GM12874 (cell line): ENCODE measurements at regions not wholly inside any gene's neighbourhood (a gene's known extent, or its start where the extent isn't known, plus 50 kb on each side); places are given as distances from the start of the nearest gene placed in this dataset.
A peak's percentile ranks its signal among the peaks of the same experiment; 100 is the strongest.

Experiments used
- TF ChIP-seq, protein P1 (sequence below): IDR thresholded peaks from 2 replicates; pipeline ENCODE4 v1.5.1; 2011; ENCODE audit warnings: low read depth, mild to moderate bottlenecking, control low read depth, low read length, moderate library complexity; ENCODE audit not compliant: insufficient read depth

- TF ChIP-seq, protein P1, sequence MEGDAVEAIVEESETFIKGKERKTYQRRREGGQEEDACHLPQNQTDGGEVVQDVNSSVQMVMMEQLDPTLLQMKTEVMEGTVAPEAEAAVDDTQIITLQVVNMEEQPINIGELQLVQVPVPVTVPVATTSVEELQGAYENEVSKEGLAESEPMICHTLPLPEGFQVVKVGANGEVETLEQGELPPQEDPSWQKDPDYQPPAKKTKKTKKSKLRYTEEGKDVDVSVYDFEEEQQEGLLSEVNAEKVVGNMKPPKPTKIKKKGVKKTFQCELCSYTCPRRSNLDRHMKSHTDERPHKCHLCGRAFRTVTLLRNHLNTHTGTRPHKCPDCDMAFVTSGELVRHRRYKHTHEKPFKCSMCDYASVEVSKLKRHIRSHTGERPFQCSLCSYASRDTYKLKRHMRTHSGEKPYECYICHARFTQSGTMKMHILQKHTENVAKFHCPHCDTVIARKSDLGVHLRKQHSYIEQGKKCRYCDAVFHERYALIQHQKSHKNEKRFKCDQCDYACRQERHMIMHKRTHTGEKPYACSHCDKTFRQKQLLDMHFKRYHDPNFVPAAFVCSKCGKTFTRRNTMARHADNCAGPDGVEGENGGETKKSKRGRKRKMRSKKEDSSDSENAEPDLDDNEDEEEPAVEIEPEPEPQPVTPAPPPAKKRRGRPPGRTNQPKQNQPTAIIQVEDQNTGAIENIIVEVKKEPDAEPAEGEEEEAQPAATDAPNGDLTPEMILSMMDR = no peak
Measured at GRCh38 chr6:63098789-63099188, 112.5 kb upstream of the FKBP1C start.

DNA sequence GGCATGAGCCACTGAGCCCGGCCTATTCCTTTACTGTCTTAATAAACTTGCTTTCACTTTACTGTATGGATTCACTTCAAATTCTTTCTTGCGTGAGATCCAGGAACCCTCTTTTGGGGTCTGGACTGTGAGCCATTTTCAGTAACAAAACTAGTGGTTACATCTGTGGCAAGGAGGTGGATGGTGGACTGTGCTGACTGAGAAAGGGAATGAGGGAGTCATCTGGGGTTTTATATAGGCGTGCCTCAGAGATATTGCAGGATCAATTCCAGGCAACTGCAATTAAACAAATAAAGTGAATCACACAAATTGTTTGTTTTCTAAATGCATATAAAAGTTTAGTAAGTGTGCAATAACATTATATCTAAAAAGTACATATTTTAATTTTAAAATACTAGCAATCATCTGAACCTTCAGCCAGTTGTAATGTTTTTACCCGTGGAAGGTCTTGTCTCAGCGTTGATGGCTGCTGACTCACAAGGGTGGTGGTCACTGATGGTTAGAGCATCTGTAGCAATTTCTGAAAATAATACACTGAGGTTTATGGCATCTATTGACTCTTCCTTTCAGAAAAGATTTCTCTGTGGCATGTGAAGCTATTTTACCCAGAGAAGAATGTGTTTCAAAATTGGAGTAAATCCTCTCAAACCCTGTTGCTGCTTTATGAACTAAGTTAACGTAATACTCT, 111.4 kb upstream of the FKBP1C start:
- TF ChIP-seq, protein P1 = no peak

- TF ChIP-seq, protein P1 = no peak
Measured at GRCh38 chr6:63114610-63115211, 96.6 kb upstream of the FKBP1C start.

DNA sequence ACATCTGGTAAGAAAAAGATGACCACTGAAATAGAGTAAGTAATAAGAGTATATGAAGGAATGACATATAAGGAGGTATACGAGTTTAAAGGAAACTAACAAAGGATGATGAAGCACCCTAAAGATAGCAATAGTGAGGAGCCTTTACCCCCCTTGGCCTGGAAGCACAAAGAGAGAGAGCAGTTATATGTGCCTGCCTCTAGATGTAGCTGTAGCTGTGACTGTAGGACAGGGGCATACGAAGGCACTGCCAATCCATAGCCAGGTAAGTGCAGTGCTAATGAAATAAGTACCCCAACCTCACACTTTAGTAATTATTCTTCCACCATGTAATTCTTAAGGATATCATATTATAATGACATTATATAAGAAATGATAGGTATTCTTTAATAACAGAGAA, 90.1 kb upstream of the FKBP1C start:
- TF ChIP-seq, protein P1 = peak; percentile 25; the same call in 1 of the 2 replicates

DNA sequence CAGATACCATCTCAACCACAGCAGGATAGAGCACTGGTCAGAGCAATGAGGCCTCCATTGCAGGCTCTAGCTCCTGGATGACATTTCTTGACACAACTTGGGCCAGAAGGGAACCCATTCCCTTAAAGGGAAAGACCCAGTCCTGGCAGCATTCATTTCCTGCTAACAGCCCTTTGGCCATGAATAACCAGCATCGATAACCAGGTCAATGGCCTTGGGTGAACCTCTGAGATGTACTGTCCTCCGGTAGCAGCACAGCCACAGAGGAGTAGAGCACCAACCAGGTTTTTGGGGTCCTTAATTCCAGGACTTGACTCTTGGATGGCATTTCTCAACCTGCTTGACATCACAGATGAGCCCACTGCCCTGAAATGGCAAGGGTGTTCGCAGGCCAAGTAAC, 71.2 kb upstream of the FKBP1C start:
- TF ChIP-seq, protein P1 = no peak

- TF ChIP-seq, protein P1 = no peak
Measured at GRCh38 chr6:63140692-63141318, 70.5 kb upstream of the FKBP1C start.

GRCh38 chr6:63149730-63150129, 61.5 kb upstream of the FKBP1C start:
- TF ChIP-seq, protein P1 = no peak
